Esophagus squamous epithelium (tissue), 4 donors: ENCODE measurements at regions not wholly inside any gene's neighbourhood (a gene's known extent, or its start where the extent isn't known, plus 50 kb on each side); places are given as distances from the start of the nearest gene placed in this dataset.

Experiments used
- small RNA-seq, 4 donors: library from RNA; depleted of rRNA; stranded (forward); fragments of <200 nt; gene quantifications; one replicate each; pipeline ENCODE3, GENCODE V24; 2016

Small RNA genes in the stretch of these regions (small RNA-seq; reads per million reads assigned to genes)
- 0 reads per million in 4 donors for gene RNU6-560P
